DND-41 (cell line): ENCODE measurements at regions not wholly inside any gene's neighbourhood (a gene's known extent, or its start where the extent isn't known, plus 50 kb on each side); places are given as distances from the start of the nearest gene placed in this dataset.

ENCODE experiments used
- ATAC-seq: fragments of 200-7000 bp; cut with Tn5 transposase; 3 replicates; pipeline ENCODE4 v1.9.1; 2021; ENCODE audit warnings: low read depth; ENCODE audit not compliant: insufficient read depth
- DNase-seq: peaks from one replicate; pipeline ENCODE4 v3.0.0-alpha.2; 2020
- H2AFZ ChIP-seq: 2 replicates; pipeline ENCODE4 v1.6.0; 2012; ENCODE audit warnings: low read depth, low read length
- H3K27ac ChIP-seq: 2 replicates; pipeline ENCODE4 v1.5.1; 2012; ENCODE audit warnings: low read length, inconsistent platforms
- H3K27me3 ChIP-seq: fragments of 200-600 bp; sonication (generic); 2 replicates; pipeline ENCODE4 v1.6.0; 2012; ENCODE audit warnings: low read length, mild to moderate bottlenecking, inconsistent platforms; ENCODE audit not compliant: insufficient read depth, poor library complexity
- H3K36me3 ChIP-seq: 2 replicates; pipeline ENCODE4 v1.5.1; 2012; ENCODE audit warnings: low read length, inconsistent platforms; ENCODE audit not compliant: insufficient read depth
- H3K4me1 ChIP-seq: 2 replicates; pipeline ENCODE4 v1.5.1; 2012; ENCODE audit warnings: mild to moderate bottlenecking, low read length; ENCODE audit not compliant: insufficient read depth
- H3K4me2 ChIP-seq: 2 replicates; pipeline ENCODE4 v1.6.0; 2012; ENCODE audit warnings: mild to moderate bottlenecking, moderate library complexity, low read length, inconsistent platforms; ENCODE audit not compliant: insufficient read depth
- H3K4me3 ChIP-seq, 2 experiments: fragments of 200-600 bp in 1 of 2; shearing (Covaris generic) in 1 of 2; 2 replicates each; pipeline ENCODE4 v1.5.1; 2012 to 2016; ENCODE audit warnings: inconsistent platforms in 2 of 2, low read length in 2 of 2, mild to moderate bottlenecking in 2 of 2, low read depth in 1 of 2, moderate library complexity in 1 of 2
- H3K79me2 ChIP-seq: 2 replicates; pipeline ENCODE4 v1.6.0; 2012; ENCODE audit warnings: low read length, inconsistent platforms; ENCODE audit not compliant: insufficient read depth
- H3K9ac ChIP-seq: 2 replicates; pipeline ENCODE4 v1.6.0; 2012; ENCODE audit warnings: low read depth, mild to moderate bottlenecking, inconsistent platforms, low read length, moderate library complexity
- H3K9me3 ChIP-seq: 2 replicates; pipeline ENCODE4 v1.5.1; 2012; ENCODE audit warnings: low read length, moderate library complexity, mild to moderate bottlenecking, inconsistent platforms; ENCODE audit not compliant: insufficient read depth, severe bottlenecking
- H4K20me1 ChIP-seq: 2 replicates; pipeline ENCODE4 v1.6.0; 2012; ENCODE audit warnings: low read length; ENCODE audit not compliant: insufficient read depth
- EZH2 ChIP-seq: IDR thresholded peaks from 3 replicates; pipeline ENCODE4 v1.6.1; 2012; ENCODE audit warnings: borderline replicate concordance, low read depth, mild to moderate bottlenecking, moderate library complexity, low read length, inconsistent platforms; ENCODE audit not compliant: severe bottlenecking
- TF ChIP-seq, protein P1 (sequence below): IDR thresholded peaks from 2 replicates; pipeline ENCODE4 v1.5.1; 2012; ENCODE audit warnings: borderline replicate concordance, low read length, moderate library complexity, mild to moderate bottlenecking; ENCODE audit not compliant: poor library complexity, severe bottlenecking; ENCODE audit errors: extremely low read depth

DNA sequence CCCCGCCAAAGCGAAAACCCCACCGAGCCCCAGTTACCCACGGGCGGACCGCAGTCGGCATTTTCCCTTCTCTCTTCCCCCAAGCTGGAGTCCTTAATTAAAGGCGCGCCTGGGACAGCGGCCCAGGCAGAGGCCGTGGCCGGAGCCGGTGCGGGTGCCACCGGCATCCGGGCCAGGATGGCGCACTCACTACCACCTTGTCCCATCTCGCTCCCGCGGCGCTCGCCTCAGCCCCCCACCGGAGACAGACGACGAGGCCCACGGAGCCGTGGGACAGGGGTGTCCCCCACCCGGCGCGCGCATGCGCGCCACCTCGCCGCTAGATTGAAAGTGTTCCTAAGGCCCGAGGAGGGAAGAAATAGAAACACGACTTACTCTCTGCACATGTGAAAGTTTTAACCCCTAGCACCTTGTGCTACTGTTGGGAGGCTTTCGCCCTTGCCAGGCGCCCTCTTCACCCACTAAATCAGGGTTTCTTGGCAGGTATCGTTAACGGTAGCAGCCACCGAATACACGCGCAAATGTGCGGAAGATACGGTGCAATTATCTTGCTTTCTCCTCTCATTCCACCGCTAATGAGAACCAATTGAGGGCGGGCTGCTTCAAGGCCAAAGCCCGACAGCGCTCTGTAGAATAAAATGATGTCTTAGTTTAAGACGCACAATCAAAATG is 64.3 kb upstream of the CCDC160 start:
- peak overlapping the region; percentile 99 for H3K9ac ChIP-seq
- H3K4me2 ChIP-seq, result peak overlapping the region; percentile 70
- ATAC-seq, result peak; percentile 45

DNA sequence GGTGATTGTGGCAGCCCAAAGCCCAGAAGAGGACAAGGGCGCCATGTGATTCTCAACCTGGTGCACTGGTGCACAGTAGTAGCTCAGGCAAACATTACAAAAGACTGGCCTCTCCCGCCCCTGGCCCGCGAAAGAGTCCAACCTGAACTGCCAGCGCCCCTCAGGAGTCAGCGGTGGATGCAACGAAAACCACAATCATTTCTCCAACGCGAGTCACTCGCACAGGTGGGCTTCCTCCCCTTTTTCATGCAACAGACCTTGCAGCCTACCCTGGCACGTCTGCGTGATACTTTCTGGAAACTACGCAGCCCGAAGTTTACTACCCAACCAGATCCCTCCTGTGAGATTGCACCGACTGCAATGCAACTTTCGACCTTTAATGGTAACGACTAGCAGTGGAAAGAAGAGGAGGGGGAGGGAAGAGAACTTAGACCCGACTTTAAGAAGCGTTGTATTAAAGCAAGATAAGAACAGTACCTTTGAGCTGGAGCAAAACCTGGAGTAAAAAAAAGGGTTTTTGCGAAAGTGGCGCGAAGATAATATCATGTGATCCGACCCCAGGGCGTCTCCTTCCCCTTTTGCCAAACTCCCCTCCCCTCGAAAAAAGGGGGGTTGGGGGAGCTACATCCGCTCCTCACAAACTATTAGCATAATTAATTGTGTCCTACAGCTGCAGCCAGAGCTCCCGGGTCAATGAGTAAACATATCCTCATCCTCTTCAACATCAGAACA is 63.3 kb upstream of the CCDC160 start:
- Histone ChIP-seq H3K27me3 (no peaks in the 10 kb centered on the region), H3K4me1 (peaks cover 40% of the 10 kb centered on the region), H3K27ac (peak overlapping the region; percentile 99), H3K79me2 (peaks cover 46% of the 10 kb centered on the region), H3K4me3 (peak overlapping the region; percentile 44 to 88), H3K9ac (peak overlapping the region; percentile 99), H3K36me3 (peaks cover 42% of the 10 kb centered on the region), H4K20me1 (peaks cover 8% of the 10 kb centered on the region), H3K4me2 (peak overlapping the region; percentile 70), H2AFZ (peak overlapping the region; percentile 56), H3K9me3 (no peaks in the 10 kb centered on the region)
- DNase-seq (peak; percentile 75), ATAC-seq (peak; percentile 52)
- no peak for TF ChIP-seq EZH2
- TF ChIP-seq, protein P1, sequence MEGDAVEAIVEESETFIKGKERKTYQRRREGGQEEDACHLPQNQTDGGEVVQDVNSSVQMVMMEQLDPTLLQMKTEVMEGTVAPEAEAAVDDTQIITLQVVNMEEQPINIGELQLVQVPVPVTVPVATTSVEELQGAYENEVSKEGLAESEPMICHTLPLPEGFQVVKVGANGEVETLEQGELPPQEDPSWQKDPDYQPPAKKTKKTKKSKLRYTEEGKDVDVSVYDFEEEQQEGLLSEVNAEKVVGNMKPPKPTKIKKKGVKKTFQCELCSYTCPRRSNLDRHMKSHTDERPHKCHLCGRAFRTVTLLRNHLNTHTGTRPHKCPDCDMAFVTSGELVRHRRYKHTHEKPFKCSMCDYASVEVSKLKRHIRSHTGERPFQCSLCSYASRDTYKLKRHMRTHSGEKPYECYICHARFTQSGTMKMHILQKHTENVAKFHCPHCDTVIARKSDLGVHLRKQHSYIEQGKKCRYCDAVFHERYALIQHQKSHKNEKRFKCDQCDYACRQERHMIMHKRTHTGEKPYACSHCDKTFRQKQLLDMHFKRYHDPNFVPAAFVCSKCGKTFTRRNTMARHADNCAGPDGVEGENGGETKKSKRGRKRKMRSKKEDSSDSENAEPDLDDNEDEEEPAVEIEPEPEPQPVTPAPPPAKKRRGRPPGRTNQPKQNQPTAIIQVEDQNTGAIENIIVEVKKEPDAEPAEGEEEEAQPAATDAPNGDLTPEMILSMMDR, result peak; percentile 20

More for the DNA sequence above, 64.3 kb upstream of the CCDC160 start:
- H3K4me3 ChIP-seq, result peak overlapping the region; percentile 73 to 88; a peak in 3 of 4 replicates
- H3K9me3 ChIP-seq, result no peaks in the 10 kb centered on the region
- peaks cover 46% of the 10 kb centered on the region for H3K79me2 ChIP-seq
- peaks cover 45% of the 10 kb centered on the region for H3K36me3 ChIP-seq
- H4K20me1 ChIP-seq, result peaks cover 8% of the 10 kb centered on the region
- H3K4me1 ChIP-seq, result peaks cover 39% of the 10 kb centered on the region
- H3K27ac ChIP-seq, result peak overlapping the region; percentile 99
- DNase-seq, result peak; percentile 71
- H2AFZ ChIP-seq, result peak overlapping the region; percentile 67
- H3K27me3 ChIP-seq, result no peaks in the 10 kb centered on the region
- TF ChIP-seq, protein P1, result no peak
- no peak for TF ChIP-seq EZH2

DNA sequence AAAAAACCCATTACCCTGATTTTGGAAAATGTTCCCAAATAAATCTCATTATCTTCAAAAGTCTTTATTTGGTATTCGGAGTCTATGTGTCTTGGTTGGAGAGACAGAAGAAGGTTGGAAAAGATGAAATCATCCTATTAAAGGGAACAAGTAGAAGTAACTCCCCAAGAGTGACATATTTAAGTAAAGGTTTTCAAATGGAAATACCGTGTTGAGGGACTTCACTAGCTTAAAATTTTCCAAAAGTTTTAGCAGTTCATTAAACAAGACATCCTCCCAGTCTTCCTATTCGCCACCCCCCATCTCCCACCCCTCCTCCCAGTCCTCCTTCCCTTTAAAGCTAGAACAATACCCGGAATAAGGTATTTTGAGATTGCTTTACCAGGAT is 62.7 kb upstream of the CCDC160 start:
- peak overlapping the region; percentile 56; the same call in 1 of the 2 replicates for H2AFZ ChIP-seq
- peaks cover 46% of the 10 kb centered on the region for H3K79me2 ChIP-seq
- peak overlapping the region; percentile 99 for H3K9ac ChIP-seq
- no peak for TF ChIP-seq EZH2
- peaks cover 36% of the 10 kb centered on the region for H3K36me3 ChIP-seq
- DNase-seq (no peak), ATAC-seq (no peak)
- H4K20me1 ChIP-seq, result peaks cover 8% of the 10 kb centered on the region
- H3K9me3 ChIP-seq, result no peaks in the 10 kb centered on the region
- peaks cover 40% of the 10 kb centered on the region for H3K4me1 ChIP-seq
- peak overlapping the region; percentile 70 for H3K4me2 ChIP-seq
- peak overlapping the region; percentile 99 for H3K27ac ChIP-seq
- no peaks in the 10 kb centered on the region for H3K27me3 ChIP-seq
- H3K4me3 ChIP-seq, result peak overlapping the region; percentile 44 to 88; a peak in 3 of 4 replicates

DNA sequence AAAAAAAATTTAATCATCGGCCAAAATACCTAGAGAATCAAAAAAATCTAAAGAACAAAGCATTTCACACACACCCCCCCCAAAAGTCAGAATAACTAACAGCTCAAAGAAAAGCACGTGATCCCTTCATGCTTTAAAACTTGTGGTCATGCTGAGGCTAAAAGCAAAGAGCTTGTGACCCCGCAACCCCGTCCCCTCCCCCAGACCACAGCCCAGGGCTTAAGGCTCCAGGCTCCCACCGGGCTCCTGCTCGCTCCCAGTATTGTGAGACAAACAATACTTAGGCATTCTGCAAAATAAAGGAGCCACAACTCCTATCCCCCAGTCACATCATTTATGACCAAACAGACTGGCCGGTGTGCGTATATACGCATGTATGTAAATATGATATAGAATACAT is 62.1 kb upstream of the CCDC160 start:
- TF ChIP-seq, protein P1, result no peak
- no peak for TF ChIP-seq EZH2
- Histone ChIP-seq H3K4me1 (peaks cover 35% of the 10 kb centered on the region), H3K79me2 (peaks cover 40% of the 10 kb centered on the region), H3K27me3 (no peaks in the 10 kb centered on the region), H3K27ac (no peak overlapping the region; the same call in 1 of the 2 replicates), H3K9ac (peak overlapping the region; percentile 99), H3K4me3 (no peak overlapping the region), H3K9me3 (no peaks in the 10 kb centered on the region), H2AFZ (no peak overlapping the region), H4K20me1 (peaks cover 4% of the 10 kb centered on the region), H3K4me2 (no peak overlapping the region), H3K36me3 (peaks cover 31% of the 10 kb centered on the region)
- ATAC-seq (no peak), DNase-seq (no peak)
